ENCODE measurements at regions not wholly inside any gene's neighbourhood (a gene's known extent, or its start where the extent isn't known, plus 50 kb on each side); places are given as distances from the start of the nearest gene placed in this dataset.

GRCh38 chr1:98119796-98120195 is 199.0 kb upstream of the DPYD start:
- Histone ChIP-seq H3K4me2 (replicated peaks; ENCODE audit: extremely low read depth, low read length, poor library complexity, severe bottlenecking) (no peak overlapping the region), H3K36me3 (replicated peaks in 1 of 2; ENCODE audit: control insufficient read depth in 1 of 2, insufficient read depth in 2 of 2, low read length in 2 of 2) (no peaks in the 10 kb centered on the region), H3K79me2 (ENCODE audit: insufficient read depth, low read length) (no peaks in the 10 kb centered on the region), H3K9me3 (replicated peaks in 1 of 2; ENCODE audit: control insufficient read depth in 1 of 2, insufficient read depth in 1 of 2, low read length in 2 of 2) (no peaks in the 10 kb centered on the region), H2AFZ (ENCODE audit: insufficient read depth, low read depth, low read length, poor library complexity, severe bottlenecking) (no peak overlapping the region), H3K27ac (ENCODE audit: low read depth in 1 of 2, low read length in 2 of 2) (no peak overlapping the region), H4K20me1 (ENCODE audit: insufficient read depth, low read length) (no peaks in the 10 kb centered on the region), H3K9ac (ENCODE audit: insufficient read depth, low read length, poor library complexity, severe bottlenecking) (no peak overlapping the region), H3K27me3 (ENCODE audit: control insufficient read depth in 2 of 2, insufficient read depth in 2 of 2, low read length in 2 of 2) (no peaks in the 10 kb centered on the region), H3K4me1 (ENCODE audit: control insufficient read depth in 1 of 2, insufficient read depth in 2 of 2, low read length in 2 of 2) (no peaks in the 10 kb centered on the region), H3K4me3 (replicated peaks in 1 of 3; ENCODE audit: low read depth in 2 of 3, low read length in 3 of 3) (no peak overlapping the region)
- no peak overlapping the region for H3K27ac Mint-ChIP-seq
- intact Hi-C loops (cut with micrococcal nuclease): no loop called here
- H3K4me1 Mint-ChIP-seq: no peaks in the 10 kb centered on the region
- DNase-seq: no peak
- H3K36me3 Mint-ChIP-seq: no peaks in the 10 kb centered on the region
- H3K27me3 Mint-ChIP-seq (ENCODE audit: low read depth in 3 of 3): peaks cover 0 to 3% (median 2%) of the 10 kb centered on the region in 3 donors
- TF ChIP-seq CTCF (IDR thresholded peaks at IDR 0.05): no peak
- no CpG with 5 or more reads among the region's 1 CpG for WGBS (ENCODE audit: insufficient coverage)
- H3K4me3 Mint-ChIP-seq: no peak overlapping the region
- H3K9me3 Mint-ChIP-seq: peaks cover 0 to 3% (median 0%) of the 10 kb centered on the region in 7 donors

- intact Hi-C loops (cut with micrococcal nuclease): no loop called here
- no peaks in the 10 kb centered on the region for H3K27me3 ChIP-seq (ENCODE audit: control insufficient read depth in 2 of 2, insufficient read depth in 2 of 2, low read length in 2 of 2)
- TF ChIP-seq CTCF (IDR thresholded peaks at IDR 0.05): no peak
- no CpG with 5 or more reads among the region's 1 CpG for WGBS (ENCODE audit: insufficient coverage)
- no peak overlapping the region for H3K4me3 ChIP-seq (replicated peaks in 1 of 3; ENCODE audit: low read depth in 2 of 3, low read length in 3 of 3)
- no peaks in the 10 kb centered on the region for H3K4me1 ChIP-seq (ENCODE audit: control insufficient read depth in 1 of 2, insufficient read depth in 2 of 2, low read length in 2 of 2)
- H3K9ac ChIP-seq (ENCODE audit: insufficient read depth, low read length, poor library complexity, severe bottlenecking): no peak overlapping the region
- Mint-ChIP-seq H3K4me3 (no peak overlapping the region), H3K9me3 (peaks cover 0 to 3% (median 0%) of the 10 kb centered on the region in 7 donors), H3K27me3 (ENCODE audit: low read depth in 3 of 3) (peaks cover 0 to 4% (median 3%) of the 10 kb centered on the region in 3 donors), H3K4me1 (no peaks in the 10 kb centered on the region), H3K36me3 (no peaks in the 10 kb centered on the region), H3K27ac (no peak overlapping the region)
- no peak for DNase-seq
- no peaks in the 10 kb centered on the region for H3K9me3 ChIP-seq (replicated peaks in 1 of 2; ENCODE audit: control insufficient read depth in 1 of 2, insufficient read depth in 1 of 2, low read length in 2 of 2)
- no peaks in the 10 kb centered on the region for H3K79me2 ChIP-seq (ENCODE audit: insufficient read depth, low read length)
- H4K20me1 ChIP-seq (ENCODE audit: insufficient read depth, low read length): no peaks in the 10 kb centered on the region
- H3K27ac ChIP-seq (ENCODE audit: low read depth in 1 of 2, low read length in 2 of 2): no peak overlapping the region
- H2AFZ ChIP-seq (ENCODE audit: insufficient read depth, low read depth, low read length, poor library complexity, severe bottlenecking): no peak overlapping the region
- H3K4me2 ChIP-seq (replicated peaks; ENCODE audit: extremely low read depth, low read length, poor library complexity, severe bottlenecking): no peak overlapping the region
- H3K36me3 ChIP-seq (replicated peaks in 1 of 2; ENCODE audit: control insufficient read depth in 1 of 2, insufficient read depth in 2 of 2, low read length in 2 of 2): no peaks in the 10 kb centered on the region
Measured at GRCh38 chr1:98113811-98114210, 193.0 kb upstream of the DPYD start.
